ENCODE measurements at regions not wholly inside any gene's neighbourhood (a gene's known extent, or its start where the extent isn't known, plus 50 kb on each side); places are given as distances from the start of the nearest gene placed in this dataset.

- no peak for DNase-seq
- Histone ChIP-seq H3K36me3 (no peaks in the 10 kb centered on the region), H3K27ac (no peak overlapping the region), H3K9me3 (no peaks in the 10 kb centered on the region), H3K4me1 (peaks cover 3 to 16% (median 8%) of the 10 kb centered on the region in 4 donors), H3K4me3 (no peak overlapping the region), H3K27me3 (no peaks in the 10 kb centered on the region)
- TF ChIP-seq, protein P1, sequence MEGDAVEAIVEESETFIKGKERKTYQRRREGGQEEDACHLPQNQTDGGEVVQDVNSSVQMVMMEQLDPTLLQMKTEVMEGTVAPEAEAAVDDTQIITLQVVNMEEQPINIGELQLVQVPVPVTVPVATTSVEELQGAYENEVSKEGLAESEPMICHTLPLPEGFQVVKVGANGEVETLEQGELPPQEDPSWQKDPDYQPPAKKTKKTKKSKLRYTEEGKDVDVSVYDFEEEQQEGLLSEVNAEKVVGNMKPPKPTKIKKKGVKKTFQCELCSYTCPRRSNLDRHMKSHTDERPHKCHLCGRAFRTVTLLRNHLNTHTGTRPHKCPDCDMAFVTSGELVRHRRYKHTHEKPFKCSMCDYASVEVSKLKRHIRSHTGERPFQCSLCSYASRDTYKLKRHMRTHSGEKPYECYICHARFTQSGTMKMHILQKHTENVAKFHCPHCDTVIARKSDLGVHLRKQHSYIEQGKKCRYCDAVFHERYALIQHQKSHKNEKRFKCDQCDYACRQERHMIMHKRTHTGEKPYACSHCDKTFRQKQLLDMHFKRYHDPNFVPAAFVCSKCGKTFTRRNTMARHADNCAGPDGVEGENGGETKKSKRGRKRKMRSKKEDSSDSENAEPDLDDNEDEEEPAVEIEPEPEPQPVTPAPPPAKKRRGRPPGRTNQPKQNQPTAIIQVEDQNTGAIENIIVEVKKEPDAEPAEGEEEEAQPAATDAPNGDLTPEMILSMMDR (IDR thresholded peaks at IDR 0.05) = no peak
- intact Hi-C loops (cut with DNase I; ENCODE audit: low total_unique reads) = no loop called here
Measured at GRCh38 chr3:159649951-159650350, 338.7 kb upstream of the IL12A start.

DNA sequence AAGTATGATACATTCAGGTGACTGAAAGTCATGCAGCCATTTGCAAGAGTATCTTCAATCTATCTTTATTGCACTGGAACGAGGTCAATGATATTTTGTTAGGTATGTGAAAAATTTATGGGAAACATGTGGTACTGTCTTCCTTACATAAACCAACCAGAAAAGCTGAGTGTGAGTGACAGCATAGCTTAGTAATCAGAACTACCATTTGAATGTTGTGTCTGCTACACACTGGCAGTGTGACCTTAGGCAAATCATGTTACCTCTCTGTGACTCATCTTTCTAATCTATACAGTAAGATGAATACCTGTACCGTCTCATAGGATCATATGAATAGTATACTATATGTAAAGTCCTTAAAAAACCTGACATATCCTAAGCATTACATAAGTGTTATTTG lies 337.9 kb upstream of the IL12A start:
- TF ChIP-seq, protein P1 (IDR thresholded peaks at IDR 0.05) = no peak
- H3K9me3 ChIP-seq = no peaks in the 10 kb centered on the region
- H3K27ac ChIP-seq = no peak overlapping the region
- no peaks in the 10 kb centered on the region for H3K27me3 ChIP-seq
- DNase-seq = no peak
- H3K36me3 ChIP-seq = no peaks in the 10 kb centered on the region
- intact Hi-C loops (cut with DNase I; ENCODE audit: low total_unique reads) = no loop called here
- H3K4me3 ChIP-seq = no peak overlapping the region
- H3K4me1 ChIP-seq = peaks cover 3 to 9% (median 5%) of the 10 kb centered on the region in 4 donors

GRCh38 chr3:159652452-159652851 lies 336.2 kb upstream of the IL12A start:
- TF ChIP-seq, protein P1 (IDR thresholded peaks at IDR 0.05) = no peak
- no peak overlapping the region for H3K4me3 ChIP-seq
- H3K27ac ChIP-seq = no peak overlapping the region
- intact Hi-C loops (cut with DNase I; ENCODE audit: low total_unique reads) = no loop called here
- H3K9me3 ChIP-seq = no peaks in the 10 kb centered on the region
- no peaks in the 10 kb centered on the region for H3K27me3 ChIP-seq
- no peaks in the 10 kb centered on the region for H3K36me3 ChIP-seq
- DNase-seq = no peak
- no peaks in the 10 kb centered on the region for H3K4me1 ChIP-seq

DNA sequence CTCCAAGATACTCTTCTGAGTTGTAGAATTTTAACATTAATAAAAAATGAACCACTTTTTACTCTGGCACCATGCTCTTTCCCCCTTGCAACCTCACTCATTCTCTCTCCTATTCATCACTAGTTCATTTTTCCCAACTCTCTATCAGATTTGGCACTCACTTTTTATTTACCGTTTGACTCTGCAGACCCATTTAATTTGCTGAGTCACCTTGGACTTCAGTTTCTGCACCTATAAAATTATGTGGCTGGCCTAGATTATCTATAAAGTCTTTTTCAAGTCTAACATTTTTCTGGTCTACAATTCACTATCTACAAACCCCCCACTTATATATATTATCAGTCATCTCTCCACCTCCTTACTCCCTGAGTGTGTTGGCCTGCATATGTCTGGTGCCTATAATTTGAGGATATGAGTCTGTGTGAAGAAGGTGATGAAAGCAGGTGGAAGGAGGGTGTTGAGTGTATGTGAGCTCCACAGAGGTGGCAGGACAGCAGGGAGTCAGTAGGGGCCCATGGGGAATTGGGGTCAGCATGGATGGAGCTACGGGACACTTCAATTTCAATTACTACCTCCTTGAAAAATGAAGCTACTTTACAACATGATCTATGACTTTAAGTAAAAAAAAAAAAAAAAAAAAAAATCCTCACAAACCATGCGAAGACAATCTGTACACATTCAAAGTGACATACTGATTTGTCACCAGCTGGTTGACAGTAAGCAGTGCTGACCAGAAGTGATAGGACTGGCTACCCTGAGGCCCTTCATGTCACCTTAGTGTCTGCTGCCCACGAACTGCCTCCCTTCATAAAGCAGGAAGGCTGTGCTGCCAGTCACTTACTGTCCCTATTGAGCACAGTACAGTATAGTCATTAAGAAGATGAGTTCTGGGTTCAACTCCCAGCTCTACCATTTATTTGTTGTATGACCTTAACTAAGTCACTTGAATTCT lies 334.2 kb upstream of the IL12A start:
- no peak overlapping the region for H3K27ac ChIP-seq
- no peak for DNase-seq

DNA sequence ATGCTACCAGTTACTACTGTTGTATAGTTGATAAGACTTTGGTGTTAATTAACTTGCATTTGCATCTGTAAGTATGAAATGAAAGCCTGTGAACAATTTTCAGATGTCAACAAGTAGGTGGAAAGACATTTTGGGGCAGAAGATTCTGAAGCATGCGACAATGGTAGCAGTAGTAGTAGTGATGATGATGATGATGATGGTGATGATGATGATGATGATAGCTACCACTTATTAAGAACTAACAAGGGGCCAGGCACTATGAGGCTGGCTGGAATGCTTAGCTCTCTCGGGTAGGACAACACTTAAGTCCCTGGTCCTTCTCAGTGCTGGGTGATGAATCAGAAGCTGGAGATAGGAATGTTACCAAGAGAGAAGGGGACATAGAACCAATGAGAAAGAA lies 333.4 kb upstream of the IL12A start:
- DNase-seq = no peak
- intact Hi-C loops (cut with DNase I; ENCODE audit: low total_unique reads) = no loop called here
- no peaks in the 10 kb centered on the region for H3K4me1 ChIP-seq
- H3K36me3 ChIP-seq = no peaks in the 10 kb centered on the region
- no peak overlapping the region for H3K4me3 ChIP-seq
- H3K9me3 ChIP-seq = no peaks in the 10 kb centered on the region
- TF ChIP-seq, protein P1 (IDR thresholded peaks at IDR 0.05) = no peak
- no peak overlapping the region for H3K27ac ChIP-seq
- no peaks in the 10 kb centered on the region for H3K27me3 ChIP-seq

More for the DNA sequence above, 334.2 kb upstream of the IL12A start:
- Histone ChIP-seq H3K4me1 (no peaks in the 10 kb centered on the region), H3K36me3 (no peaks in the 10 kb centered on the region), H3K27me3 (no peaks in the 10 kb centered on the region), H3K9me3 (no peaks in the 10 kb centered on the region), H3K4me3 (no peak overlapping the region)
- TF ChIP-seq, protein P1 (IDR thresholded peaks at IDR 0.05) = no peak
- intact Hi-C loops (cut with DNase I; ENCODE audit: low total_unique reads) = no loop called here
